RWPE1 (cell line): ENCODE measurements at regions not wholly inside any gene's neighbourhood (a gene's known extent, or its start where the extent isn't known, plus 50 kb on each side); places are given as distances from the start of the nearest gene placed in this dataset.

Experiments
- CTCF ChIA-PET: fragments of 350-600 bp; sonication (Branson Sonifier 250); formaldehyde crosslinking; extraction: SDS; loops from one replicate; lab custom pipeline; 2021; lab: Yijun Ruan, JAX
- POLR2A ChIA-PET: fragments of 400-600 bp; formaldehyde crosslinking; extraction: SDS; loops from one replicate; lab custom pipeline; 2020; ENCODE audit warnings: antibody characterized with exemption; ENCODE audit not compliant: low non-redundant PET; lab: Yijun Ruan, JAX
- DNase-seq: peaks from one replicate; pipeline ENCODE4 v3.0.0; 2012; ENCODE audit warnings: low spot score
- H3K27ac ChIP-seq: fragments of 450-650 bp; 2 replicates; pipeline ENCODE4 v1.5.1; 2017
- CTCF ChIP-seq: fragments of 450-650 bp; conservative IDR thresholded peaks from 2 replicates; pipeline ENCODE4 v1.5.1; 2017; ENCODE audit warnings: low read depth, mild to moderate bottlenecking

GRCh38 chr6:6884193-6884627, 223.6 kb upstream of the RREB1 start:
- CTCF ChIA-PET = no interaction called here

GRCh38 chr6:6884916-6885315, 222.8 kb upstream of the RREB1 start:
- TF ChIP-seq CTCF = no peak
- H3K27ac ChIP-seq = peak overlapping the region; percentile 43
- no peak for DNase-seq
- ChIA-PET CTCF (no interaction called here), POLR2A (no interaction called here)

More at GRCh38 chr6:6884193-6884627, 223.6 kb upstream of the RREB1 start:
- H3K27ac ChIP-seq = peak overlapping the region; percentile 49
- POLR2A ChIA-PET = no interaction called here
- TF ChIP-seq CTCF = no peak
- no peak for DNase-seq

GRCh38 chr6:6885521-6886170, 222.1 kb upstream of the RREB1 start:
- no peak for TF ChIP-seq CTCF
- no peak for DNase-seq
- POLR2A ChIA-PET = no interaction called here
- peak overlapping the region; percentile 34 for H3K27ac ChIP-seq
- CTCF ChIA-PET = no interaction called here

- TF ChIP-seq CTCF = no peak
- CTCF ChIA-PET = interaction anchor here (0.6 to 0.8 kb wide), 2 partner anchors 182 to 1379 kb away, joined by 3 to 5 read pairs; no protein-coding TSS in a partner anchor
- POLR2A ChIA-PET = no interaction called here
- no peak for DNase-seq
- H3K27ac ChIP-seq = no peak overlapping the region
These were observed 221.4 kb upstream of the RREB1 start for GRCh38 chr6:6886171-6886885.

GRCh38 chr6:6886886-6887285, 220.9 kb upstream of the RREB1 start:
- H3K27ac ChIP-seq = no peak overlapping the region
- POLR2A ChIA-PET = no interaction called here
- no peak for TF ChIP-seq CTCF
- no peak for DNase-seq
- CTCF ChIA-PET = interaction anchor here (0.8 kb wide), 1 partner anchor 183 kb away, joined by 3 read pairs; no protein-coding TSS in a partner anchor

- ChIA-PET CTCF (no interaction called here), POLR2A (interaction anchor here (0.6 kb wide), 1 partner anchor 15 kb away, joined by 3 read pairs; no protein-coding TSS in a partner anchor)
- no peak for TF ChIP-seq CTCF
- DNase-seq = no peak
- H3K27ac ChIP-seq = no peak overlapping the region
These were observed 218.2 kb upstream of the RREB1 start for GRCh38 chr6:6889601-6890000.
